Liver (tissue), 3 donors: ENCODE measurements at regions not wholly inside any gene's neighbourhood (a gene's known extent, or its start where the extent isn't known, plus 50 kb on each side); places are given as distances from the start of the nearest gene placed in this dataset.

Experiments used
- JUND ChIP-seq, 2 donors: IDR thresholded peaks; 2 replicates each; pipeline ENCODE4 v1.6.1; 2016; ENCODE audit warnings: antibody characterized with exemption in 2 of 2
- MAX ChIP-seq: IDR thresholded peaks from 2 replicates; pipeline ENCODE4 v1.6.1; 2016; ENCODE audit warnings: antibody characterized with exemption
- ZBTB33 ChIP-seq: IDR thresholded peaks from 2 replicates; pipeline ENCODE4 v1.6.1; 2016; ENCODE audit warnings: antibody characterized with exemption
- TF ChIP-seq, protein P1 (sequence below): fragments of 150-350 bp; IDR thresholded peaks from 2 replicates; pipeline ENCODE4 v1.5.1; 2017; ENCODE audit warnings: improper control_type of control experiment, low read depth, low read length; ENCODE audit not compliant: missing input control
- TF ChIP-seq, protein P2 (sequence below): IDR thresholded peaks from 2 replicates; pipeline ENCODE4 v1.6.1; 2016; ENCODE audit warnings: antibody characterized with exemption, mild to moderate bottlenecking
- donor health status: healthy.
- donor health status: healthy.

GRCh38 chr10:105725007-105725406 lies 1083.9 kb downstream of the SORCS3 start:
- TF ChIP-seq ZBTB33 (no peak), MAX (no peak), JUND (IDR thresholded peaks at IDR 0.05) (no peak)
- TF ChIP-seq, protein P1, sequence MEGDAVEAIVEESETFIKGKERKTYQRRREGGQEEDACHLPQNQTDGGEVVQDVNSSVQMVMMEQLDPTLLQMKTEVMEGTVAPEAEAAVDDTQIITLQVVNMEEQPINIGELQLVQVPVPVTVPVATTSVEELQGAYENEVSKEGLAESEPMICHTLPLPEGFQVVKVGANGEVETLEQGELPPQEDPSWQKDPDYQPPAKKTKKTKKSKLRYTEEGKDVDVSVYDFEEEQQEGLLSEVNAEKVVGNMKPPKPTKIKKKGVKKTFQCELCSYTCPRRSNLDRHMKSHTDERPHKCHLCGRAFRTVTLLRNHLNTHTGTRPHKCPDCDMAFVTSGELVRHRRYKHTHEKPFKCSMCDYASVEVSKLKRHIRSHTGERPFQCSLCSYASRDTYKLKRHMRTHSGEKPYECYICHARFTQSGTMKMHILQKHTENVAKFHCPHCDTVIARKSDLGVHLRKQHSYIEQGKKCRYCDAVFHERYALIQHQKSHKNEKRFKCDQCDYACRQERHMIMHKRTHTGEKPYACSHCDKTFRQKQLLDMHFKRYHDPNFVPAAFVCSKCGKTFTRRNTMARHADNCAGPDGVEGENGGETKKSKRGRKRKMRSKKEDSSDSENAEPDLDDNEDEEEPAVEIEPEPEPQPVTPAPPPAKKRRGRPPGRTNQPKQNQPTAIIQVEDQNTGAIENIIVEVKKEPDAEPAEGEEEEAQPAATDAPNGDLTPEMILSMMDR, result no peak
- TF ChIP-seq, protein P2, sequence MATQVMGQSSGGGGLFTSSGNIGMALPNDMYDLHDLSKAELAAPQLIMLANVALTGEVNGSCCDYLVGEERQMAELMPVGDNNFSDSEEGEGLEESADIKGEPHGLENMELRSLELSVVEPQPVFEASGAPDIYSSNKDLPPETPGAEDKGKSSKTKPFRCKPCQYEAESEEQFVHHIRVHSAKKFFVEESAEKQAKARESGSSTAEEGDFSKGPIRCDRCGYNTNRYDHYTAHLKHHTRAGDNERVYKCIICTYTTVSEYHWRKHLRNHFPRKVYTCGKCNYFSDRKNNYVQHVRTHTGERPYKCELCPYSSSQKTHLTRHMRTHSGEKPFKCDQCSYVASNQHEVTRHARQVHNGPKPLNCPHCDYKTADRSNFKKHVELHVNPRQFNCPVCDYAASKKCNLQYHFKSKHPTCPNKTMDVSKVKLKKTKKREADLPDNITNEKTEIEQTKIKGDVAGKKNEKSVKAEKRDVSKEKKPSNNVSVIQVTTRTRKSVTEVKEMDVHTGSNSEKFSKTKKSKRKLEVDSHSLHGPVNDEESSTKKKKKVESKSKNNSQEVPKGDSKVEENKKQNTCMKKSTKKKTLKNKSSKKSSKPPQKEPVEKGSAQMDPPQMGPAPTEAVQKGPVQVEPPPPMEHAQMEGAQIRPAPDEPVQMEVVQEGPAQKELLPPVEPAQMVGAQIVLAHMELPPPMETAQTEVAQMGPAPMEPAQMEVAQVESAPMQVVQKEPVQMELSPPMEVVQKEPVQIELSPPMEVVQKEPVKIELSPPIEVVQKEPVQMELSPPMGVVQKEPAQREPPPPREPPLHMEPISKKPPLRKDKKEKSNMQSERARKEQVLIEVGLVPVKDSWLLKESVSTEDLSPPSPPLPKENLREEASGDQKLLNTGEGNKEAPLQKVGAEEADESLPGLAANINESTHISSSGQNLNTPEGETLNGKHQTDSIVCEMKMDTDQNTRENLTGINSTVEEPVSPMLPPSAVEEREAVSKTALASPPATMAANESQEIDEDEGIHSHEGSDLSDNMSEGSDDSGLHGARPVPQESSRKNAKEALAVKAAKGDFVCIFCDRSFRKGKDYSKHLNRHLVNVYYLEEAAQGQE, result no peak
